Prostate gland (tissue), 2 donors: ENCODE measurements at regions not wholly inside any gene's neighbourhood (a gene's known extent, or its start where the extent isn't known, plus 50 kb on each side); places are given as distances from the start of the nearest gene placed in this dataset.

Experiments used
- CTCF ChIP-seq, 4 experiments: fragments of 200-600 bp in 2 of 4; fragments of 450-650 bp in 2 of 4; sonication (generic) in 2 of 4; IDR thresholded peaks; 1 replicate in 3 of 4; 2 replicates in 1 of 4; pipeline ENCODE4 v1.5.1; 2016 to 2019; ENCODE audit warnings: antibody characterized with exemption in 4 of 4, mild to moderate bottlenecking in 2 of 4, moderate library complexity in 2 of 4
- POLR2A ChIP-seq: fragments of 450-650 bp; IDR thresholded peaks from one replicate; pipeline ENCODE4 v1.6.1; 2016; ENCODE audit warnings: antibody characterized with exemption, mild to moderate bottlenecking

DNA sequence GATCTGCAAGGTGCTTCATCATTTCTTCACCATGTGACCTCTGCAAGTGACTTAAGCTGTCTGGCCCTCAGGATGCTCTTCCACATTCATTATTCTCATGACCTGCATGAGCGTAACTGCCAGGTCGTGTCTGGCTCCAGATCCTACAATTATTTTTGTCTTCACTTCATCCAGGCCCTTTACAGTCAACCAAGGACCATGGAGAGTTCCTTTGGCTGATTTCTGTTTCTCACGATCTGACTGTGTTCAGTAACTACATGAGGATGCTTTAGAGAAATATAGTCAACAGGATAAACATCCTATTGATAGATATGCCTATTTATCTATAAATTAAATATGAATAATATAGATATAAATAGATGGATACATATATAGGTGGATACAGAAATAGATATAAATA is 1251.6 kb downstream of the NLGN4Y start:
- TF ChIP-seq POLR2A, result no peak
- no peak for TF ChIP-seq CTCF (IDR thresholded peaks at IDR 0.05)
